ENCODE measurements at regions not wholly inside any gene's neighbourhood (a gene's known extent, or its start where the extent isn't known, plus 50 kb on each side); places are given as distances from the start of the nearest gene placed in this dataset.

- Histone ChIP-seq H2BK12ac (ENCODE audit: insufficient read length, low read depth, low read length) (no peak overlapping the region), H4K8ac (replicated peaks; ENCODE audit: insufficient read length, low read depth, low read length) (no peak overlapping the region), H3K9ac (ENCODE audit: extremely low read depth, insufficient read length, low read length) (no peak overlapping the region), H2AK5ac (ENCODE audit: insufficient read length, low read length) (no peak overlapping the region), H4K91ac (ENCODE audit: insufficient read length, low read depth, low read length) (no peak overlapping the region), H3K4ac (ENCODE audit: low read depth, low read length) (no peak overlapping the region), H2BK5ac (ENCODE audit: insufficient read length, low read length) (no peak overlapping the region), H3K4me2 (ENCODE audit: insufficient read depth, insufficient read length, low read length) (no peak overlapping the region), H3K4me1 (ENCODE audit: insufficient read depth, low read length) (peaks cover 9% of the 10 kb centered on the region), H2BK15ac (ENCODE audit: low read depth, low read length) (no peak overlapping the region), H3K23ac (ENCODE audit: insufficient read length, low read depth, low read length) (no peak overlapping the region), H3K27me3 (ENCODE audit: insufficient read depth, low read length) (no peaks in the 10 kb centered on the region), H2BK20ac (ENCODE audit: low read depth, low read length, poor library complexity, severe bottlenecking) (no peak overlapping the region), H3K56ac (ENCODE audit: insufficient read length, low read depth, low read length) (no peak overlapping the region), H3K9me3 (ENCODE audit: control insufficient read depth, low read depth, low read length) (no peaks in the 10 kb centered on the region), H2AFZ (ENCODE audit: low read length) (no peak overlapping the region), H4K20me1 (ENCODE audit: control insufficient read depth, insufficient read depth, insufficient read length) (no peaks in the 10 kb centered on the region), H3K79me1 (ENCODE audit: insufficient read depth, low read depth, low read length, poor library complexity, severe bottlenecking) (no peaks in the 10 kb centered on the region), H4K5ac (ENCODE audit: insufficient read length, low read depth, low read length) (no peak overlapping the region), H3K23me2 (ENCODE audit: insufficient read length, low read depth, low read length, poor library complexity, severe bottlenecking) (no peaks in the 10 kb centered on the region), H3K27ac (ENCODE audit: insufficient read length, low read depth, low read length) (no peak overlapping the region), H3K79me2 (ENCODE audit: insufficient read depth, low read length) (no peaks in the 10 kb centered on the region), H2BK120ac (ENCODE audit: low read depth, low read length, poor library complexity, severe bottlenecking) (no peak overlapping the region), H3T11ph (ENCODE audit: low read length) (no peak overlapping the region), H3K18ac (ENCODE audit: insufficient read length, low read depth, low read length) (no peak overlapping the region), H3K14ac (ENCODE audit: insufficient read depth, low read length) (no peak overlapping the region)
- Mint-ChIP-seq H3K36me3 (ENCODE audit: insufficient read depth in 1 of 3, low read depth in 3 of 3) (peaks cover 5 to 33% (median 7%) of the 10 kb centered on the region in 3 experiments), H3K27me3 (ENCODE audit: low read depth) (peaks cover 4% of the 10 kb centered on the region; the same call in 1 of the 2 replicates), H3K9me3 (peaks cover 13 to 24% of the 10 kb centered on the region in 2 experiments; a peak in 4 of 5 replicates), H3K27ac (peak overlapping the region in 2 of 3 experiments; percentile 10 to 36; a peak in 3 of 7 replicates), H3K4me1 (peaks cover 52 to 55% of the 10 kb centered on the region in 2 experiments), H3K4me3 (no peak overlapping the region)
- TF ChIP-seq CTCF (conservative IDR thresholded peaks at IDR 0.05): no peak
- WGBS (ENCODE audit: extremely low coverage, insufficient read length, low lambda C conversion rate): no CpG with 5 or more reads among the region's 3 CpGs
- no peak for DNase-seq
Observed at GRCh38 chr2:234674781-234675201, 177.9 kb upstream of the ARL4C start.
